ENCODE measurements at regions not wholly inside any gene's neighbourhood (a gene's known extent, or its start where the extent isn't known, plus 50 kb on each side); places are given as distances from the start of the nearest gene placed in this dataset.

DNA sequence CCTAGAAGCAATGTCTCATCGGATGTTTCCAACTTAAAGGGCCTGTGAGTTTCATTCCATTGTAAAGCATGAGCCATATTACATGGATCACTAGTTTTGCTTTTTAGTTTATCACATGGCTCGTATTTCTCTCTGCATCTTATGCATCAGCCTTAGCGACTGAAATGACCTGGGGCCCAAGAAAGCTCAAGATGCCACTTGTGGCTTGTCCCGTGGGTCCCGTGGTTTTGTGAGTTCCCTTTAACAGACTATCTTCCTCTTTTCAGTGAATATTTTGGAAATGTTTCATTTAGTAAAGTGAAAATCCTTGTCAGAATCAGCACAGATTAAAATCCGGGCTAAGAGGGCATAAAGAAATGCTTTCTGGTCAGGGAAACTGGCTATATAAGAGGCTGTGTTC is 86.2 kb upstream of the PPM1H start:
- TF ChIP-seq, protein P1, sequence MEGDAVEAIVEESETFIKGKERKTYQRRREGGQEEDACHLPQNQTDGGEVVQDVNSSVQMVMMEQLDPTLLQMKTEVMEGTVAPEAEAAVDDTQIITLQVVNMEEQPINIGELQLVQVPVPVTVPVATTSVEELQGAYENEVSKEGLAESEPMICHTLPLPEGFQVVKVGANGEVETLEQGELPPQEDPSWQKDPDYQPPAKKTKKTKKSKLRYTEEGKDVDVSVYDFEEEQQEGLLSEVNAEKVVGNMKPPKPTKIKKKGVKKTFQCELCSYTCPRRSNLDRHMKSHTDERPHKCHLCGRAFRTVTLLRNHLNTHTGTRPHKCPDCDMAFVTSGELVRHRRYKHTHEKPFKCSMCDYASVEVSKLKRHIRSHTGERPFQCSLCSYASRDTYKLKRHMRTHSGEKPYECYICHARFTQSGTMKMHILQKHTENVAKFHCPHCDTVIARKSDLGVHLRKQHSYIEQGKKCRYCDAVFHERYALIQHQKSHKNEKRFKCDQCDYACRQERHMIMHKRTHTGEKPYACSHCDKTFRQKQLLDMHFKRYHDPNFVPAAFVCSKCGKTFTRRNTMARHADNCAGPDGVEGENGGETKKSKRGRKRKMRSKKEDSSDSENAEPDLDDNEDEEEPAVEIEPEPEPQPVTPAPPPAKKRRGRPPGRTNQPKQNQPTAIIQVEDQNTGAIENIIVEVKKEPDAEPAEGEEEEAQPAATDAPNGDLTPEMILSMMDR (IDR thresholded peaks at IDR 0.05; ENCODE audit: low read depth, low read length, poor library complexity, severe bottlenecking), result no peak
- no peak for TF ChIP-seq EZH2phosphoT487 (IDR thresholded peaks at IDR 0.05; ENCODE audit: borderline replicate concordance, low read length)

Data from DOHH2 (cell line).